H1 (cell line): ENCODE measurements at regions not wholly inside any gene's neighbourhood (a gene's known extent, or its start where the extent isn't known, plus 50 kb on each side); places are given as distances from the start of the nearest gene placed in this dataset.

ENCODE experiments used
- TF ChIP-seq, protein P1 (sequence below): fragments of 300-600 bp; sonication (generic); IDR thresholded peaks from 2 replicates; pipeline ENCODE4 v1.7.1; 2012; ENCODE audit warnings: low read length, moderate library complexity, mild to moderate bottlenecking, inconsistent platforms; ENCODE audit not compliant: insufficient replicate concordance
- TF ChIP-seq, protein P2 (sequence below): IDR thresholded peaks from 2 replicates; pipeline ENCODE4 v1.6.1; 2012; ENCODE audit warnings: low read length, inconsistent platforms

DNA sequence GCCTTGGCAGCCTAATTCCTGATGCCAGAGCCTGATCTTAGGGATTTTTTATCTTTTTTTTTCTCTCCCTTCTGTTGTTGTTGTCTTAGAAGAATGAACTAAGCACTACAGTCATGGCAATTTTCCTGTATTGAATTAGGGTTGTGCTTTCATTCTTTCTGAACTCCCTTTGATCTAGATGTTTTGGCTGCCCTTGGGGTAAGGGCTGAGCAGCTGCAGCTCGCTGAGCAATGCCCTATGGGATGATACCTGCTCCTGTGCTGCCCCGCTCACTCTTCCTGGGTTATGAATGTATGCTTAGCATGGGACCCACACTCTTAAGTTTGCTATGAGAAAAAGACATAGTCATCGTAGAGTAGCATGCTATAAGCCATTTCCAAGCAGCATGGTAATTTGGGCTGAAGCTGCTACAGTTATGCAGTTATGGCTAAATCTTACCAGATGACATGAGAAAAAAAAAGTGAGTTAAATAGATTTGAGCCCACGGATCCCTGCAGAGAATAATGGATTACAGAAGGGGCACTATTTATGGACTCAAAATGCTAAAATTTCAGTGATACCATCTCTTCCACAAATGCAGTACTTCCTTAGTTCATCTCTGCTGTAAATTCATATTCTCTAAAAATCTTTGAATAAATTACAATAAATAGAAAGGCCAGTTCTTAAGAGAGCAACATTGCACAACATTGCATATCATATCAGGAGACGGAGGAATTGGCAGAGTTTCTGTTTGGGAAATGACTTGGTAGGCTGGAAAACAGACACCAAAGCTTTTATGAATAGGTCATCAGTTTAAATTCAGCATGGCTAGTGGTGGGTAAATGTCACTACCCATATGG, 79.2 kb upstream of the PTHLH start (continued):
- TF ChIP-seq, protein P1, sequence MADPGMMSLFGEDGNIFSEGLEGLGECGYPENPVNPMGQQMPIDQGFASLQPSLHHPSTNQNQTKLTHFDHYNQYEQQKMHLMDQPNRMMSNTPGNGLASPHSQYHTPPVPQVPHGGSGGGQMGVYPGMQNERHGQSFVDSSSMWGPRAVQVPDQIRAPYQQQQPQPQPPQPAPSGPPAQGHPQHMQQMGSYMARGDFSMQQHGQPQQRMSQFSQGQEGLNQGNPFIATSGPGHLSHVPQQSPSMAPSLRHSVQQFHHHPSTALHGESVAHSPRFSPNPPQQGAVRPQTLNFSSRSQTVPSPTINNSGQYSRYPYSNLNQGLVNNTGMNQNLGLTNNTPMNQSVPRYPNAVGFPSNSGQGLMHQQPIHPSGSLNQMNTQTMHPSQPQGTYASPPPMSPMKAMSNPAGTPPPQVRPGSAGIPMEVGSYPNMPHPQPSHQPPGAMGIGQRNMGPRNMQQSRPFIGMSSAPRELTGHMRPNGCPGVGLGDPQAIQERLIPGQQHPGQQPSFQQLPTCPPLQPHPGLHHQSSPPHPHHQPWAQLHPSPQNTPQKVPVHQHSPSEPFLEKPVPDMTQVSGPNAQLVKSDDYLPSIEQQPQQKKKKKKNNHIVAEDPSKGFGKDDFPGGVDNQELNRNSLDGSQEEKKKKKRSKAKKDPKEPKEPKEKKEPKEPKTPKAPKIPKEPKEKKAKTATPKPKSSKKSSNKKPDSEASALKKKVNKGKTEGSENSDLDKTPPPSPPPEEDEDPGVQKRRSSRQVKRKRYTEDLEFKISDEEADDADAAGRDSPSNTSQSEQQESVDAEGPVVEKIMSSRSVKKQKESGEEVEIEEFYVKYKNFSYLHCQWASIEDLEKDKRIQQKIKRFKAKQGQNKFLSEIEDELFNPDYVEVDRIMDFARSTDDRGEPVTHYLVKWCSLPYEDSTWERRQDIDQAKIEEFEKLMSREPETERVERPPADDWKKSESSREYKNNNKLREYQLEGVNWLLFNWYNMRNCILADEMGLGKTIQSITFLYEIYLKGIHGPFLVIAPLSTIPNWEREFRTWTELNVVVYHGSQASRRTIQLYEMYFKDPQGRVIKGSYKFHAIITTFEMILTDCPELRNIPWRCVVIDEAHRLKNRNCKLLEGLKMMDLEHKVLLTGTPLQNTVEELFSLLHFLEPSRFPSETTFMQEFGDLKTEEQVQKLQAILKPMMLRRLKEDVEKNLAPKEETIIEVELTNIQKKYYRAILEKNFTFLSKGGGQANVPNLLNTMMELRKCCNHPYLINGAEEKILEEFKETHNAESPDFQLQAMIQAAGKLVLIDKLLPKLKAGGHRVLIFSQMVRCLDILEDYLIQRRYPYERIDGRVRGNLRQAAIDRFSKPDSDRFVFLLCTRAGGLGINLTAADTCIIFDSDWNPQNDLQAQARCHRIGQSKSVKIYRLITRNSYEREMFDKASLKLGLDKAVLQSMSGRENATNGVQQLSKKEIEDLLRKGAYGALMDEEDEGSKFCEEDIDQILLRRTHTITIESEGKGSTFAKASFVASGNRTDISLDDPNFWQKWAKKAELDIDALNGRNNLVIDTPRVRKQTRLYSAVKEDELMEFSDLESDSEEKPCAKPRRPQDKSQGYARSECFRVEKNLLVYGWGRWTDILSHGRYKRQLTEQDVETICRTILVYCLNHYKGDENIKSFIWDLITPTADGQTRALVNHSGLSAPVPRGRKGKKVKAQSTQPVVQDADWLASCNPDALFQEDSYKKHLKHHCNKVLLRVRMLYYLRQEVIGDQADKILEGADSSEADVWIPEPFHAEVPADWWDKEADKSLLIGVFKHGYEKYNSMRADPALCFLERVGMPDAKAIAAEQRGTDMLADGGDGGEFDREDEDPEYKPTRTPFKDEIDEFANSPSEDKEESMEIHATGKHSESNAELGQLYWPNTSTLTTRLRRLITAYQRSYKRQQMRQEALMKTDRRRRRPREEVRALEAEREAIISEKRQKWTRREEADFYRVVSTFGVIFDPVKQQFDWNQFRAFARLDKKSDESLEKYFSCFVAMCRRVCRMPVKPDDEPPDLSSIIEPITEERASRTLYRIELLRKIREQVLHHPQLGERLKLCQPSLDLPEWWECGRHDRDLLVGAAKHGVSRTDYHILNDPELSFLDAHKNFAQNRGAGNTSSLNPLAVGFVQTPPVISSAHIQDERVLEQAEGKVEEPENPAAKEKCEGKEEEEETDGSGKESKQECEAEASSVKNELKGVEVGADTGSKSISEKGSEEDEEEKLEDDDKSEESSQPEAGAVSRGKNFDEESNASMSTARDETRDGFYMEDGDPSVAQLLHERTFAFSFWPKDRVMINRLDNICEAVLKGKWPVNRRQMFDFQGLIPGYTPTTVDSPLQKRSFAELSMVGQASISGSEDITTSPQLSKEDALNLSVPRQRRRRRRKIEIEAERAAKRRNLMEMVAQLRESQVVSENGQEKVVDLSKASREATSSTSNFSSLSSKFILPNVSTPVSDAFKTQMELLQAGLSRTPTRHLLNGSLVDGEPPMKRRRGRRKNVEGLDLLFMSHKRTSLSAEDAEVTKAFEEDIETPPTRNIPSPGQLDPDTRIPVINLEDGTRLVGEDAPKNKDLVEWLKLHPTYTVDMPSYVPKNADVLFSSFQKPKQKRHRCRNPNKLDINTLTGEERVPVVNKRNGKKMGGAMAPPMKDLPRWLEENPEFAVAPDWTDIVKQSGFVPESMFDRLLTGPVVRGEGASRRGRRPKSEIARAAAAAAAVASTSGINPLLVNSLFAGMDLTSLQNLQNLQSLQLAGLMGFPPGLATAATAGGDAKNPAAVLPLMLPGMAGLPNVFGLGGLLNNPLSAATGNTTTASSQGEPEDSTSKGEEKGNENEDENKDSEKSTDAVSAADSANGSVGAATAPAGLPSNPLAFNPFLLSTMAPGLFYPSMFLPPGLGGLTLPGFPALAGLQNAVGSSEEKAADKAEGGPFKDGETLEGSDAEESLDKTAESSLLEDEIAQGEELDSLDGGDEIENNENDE = no peak
- TF ChIP-seq, protein P2, sequence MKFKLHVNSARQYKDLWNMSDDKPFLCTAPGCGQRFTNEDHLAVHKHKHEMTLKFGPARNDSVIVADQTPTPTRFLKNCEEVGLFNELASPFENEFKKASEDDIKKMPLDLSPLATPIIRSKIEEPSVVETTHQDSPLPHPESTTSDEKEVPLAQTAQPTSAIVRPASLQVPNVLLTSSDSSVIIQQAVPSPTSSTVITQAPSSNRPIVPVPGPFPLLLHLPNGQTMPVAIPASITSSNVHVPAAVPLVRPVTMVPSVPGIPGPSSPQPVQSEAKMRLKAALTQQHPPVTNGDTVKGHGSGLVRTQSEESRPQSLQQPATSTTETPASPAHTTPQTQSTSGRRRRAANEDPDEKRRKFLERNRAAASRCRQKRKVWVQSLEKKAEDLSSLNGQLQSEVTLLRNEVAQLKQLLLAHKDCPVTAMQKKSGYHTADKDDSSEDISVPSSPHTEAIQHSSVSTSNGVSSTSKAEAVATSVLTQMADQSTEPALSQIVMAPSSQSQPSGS = no peak
- TF ChIP-seq, all 59 proteins: peak for 0
